ENCODE measurements at regions not wholly inside any gene's neighbourhood (a gene's known extent, or its start where the extent isn't known, plus 50 kb on each side); places are given as distances from the start of the nearest gene placed in this dataset.

DNA sequence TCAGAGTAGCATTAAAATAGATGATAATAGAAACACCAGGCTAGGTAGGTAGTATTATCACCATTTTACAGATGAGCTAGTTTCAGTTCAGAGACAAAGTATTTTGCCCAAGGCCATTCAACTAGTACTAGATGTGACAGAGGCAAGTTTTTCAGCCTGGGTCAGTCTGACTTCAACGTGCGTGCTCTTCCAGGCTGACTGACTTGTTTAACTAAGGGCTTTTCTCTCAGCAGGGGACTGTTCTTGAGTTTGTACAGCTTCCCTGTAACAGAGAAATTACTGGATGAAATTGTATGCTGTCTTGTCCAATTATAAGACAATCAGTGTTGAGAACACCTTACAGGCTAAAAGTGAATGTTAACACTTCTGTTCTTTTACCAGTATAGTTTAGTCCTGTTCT lies 333.5 kb upstream of the MAN1A1 start:
- Histone ChIP-seq H3K27ac (ENCODE audit: poor library complexity, severe bottlenecking) (no peak overlapping the region), H3K27me3 (ENCODE audit: insufficient read depth, poor library complexity, severe bottlenecking) (no peaks in the 10 kb centered on the region), H3K9me3 (ENCODE audit: severe bottlenecking) (no peaks in the 10 kb centered on the region), H3K36me3 (ENCODE audit: low read depth) (no peaks in the 10 kb centered on the region), H3K4me1 (ENCODE audit: insufficient read depth, poor library complexity, severe bottlenecking) (no peaks in the 10 kb centered on the region), H3K4me3 (ENCODE audit: severe bottlenecking) (no peak overlapping the region)
- TF ChIP-seq, protein P1, sequence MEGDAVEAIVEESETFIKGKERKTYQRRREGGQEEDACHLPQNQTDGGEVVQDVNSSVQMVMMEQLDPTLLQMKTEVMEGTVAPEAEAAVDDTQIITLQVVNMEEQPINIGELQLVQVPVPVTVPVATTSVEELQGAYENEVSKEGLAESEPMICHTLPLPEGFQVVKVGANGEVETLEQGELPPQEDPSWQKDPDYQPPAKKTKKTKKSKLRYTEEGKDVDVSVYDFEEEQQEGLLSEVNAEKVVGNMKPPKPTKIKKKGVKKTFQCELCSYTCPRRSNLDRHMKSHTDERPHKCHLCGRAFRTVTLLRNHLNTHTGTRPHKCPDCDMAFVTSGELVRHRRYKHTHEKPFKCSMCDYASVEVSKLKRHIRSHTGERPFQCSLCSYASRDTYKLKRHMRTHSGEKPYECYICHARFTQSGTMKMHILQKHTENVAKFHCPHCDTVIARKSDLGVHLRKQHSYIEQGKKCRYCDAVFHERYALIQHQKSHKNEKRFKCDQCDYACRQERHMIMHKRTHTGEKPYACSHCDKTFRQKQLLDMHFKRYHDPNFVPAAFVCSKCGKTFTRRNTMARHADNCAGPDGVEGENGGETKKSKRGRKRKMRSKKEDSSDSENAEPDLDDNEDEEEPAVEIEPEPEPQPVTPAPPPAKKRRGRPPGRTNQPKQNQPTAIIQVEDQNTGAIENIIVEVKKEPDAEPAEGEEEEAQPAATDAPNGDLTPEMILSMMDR (IDR thresholded peaks at IDR 0.05; ENCODE audit: poor library complexity, severe bottlenecking), result no peak
- ATAC-seq (ENCODE audit: low read depth) (no peak), DNase-seq (ENCODE audit: low spot score) (no peak)

DNA sequence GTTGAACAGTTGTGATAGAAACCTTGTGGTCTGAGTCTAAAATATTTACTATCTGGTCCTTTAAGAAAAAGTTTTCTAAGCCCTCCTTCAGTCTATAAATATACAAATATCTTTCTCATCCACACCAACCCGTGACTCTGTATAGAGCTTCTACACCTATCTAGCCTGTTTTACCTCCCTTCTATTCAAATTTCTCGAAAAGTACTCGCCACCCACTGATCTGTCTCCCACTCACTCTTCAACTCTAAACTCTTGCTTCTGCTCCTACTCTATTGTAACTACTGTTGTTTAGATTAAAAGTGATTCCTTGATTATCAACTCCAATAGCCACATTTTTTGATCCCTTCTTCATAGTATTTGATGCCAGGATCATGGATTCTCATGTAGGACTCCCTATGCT lies 329.4 kb upstream of the MAN1A1 start:
- TF ChIP-seq, protein P1 (IDR thresholded peaks at IDR 0.05; ENCODE audit: poor library complexity, severe bottlenecking), result no peak
- ATAC-seq (ENCODE audit: low read depth), result no peak
- no peaks in the 10 kb centered on the region for H3K36me3 ChIP-seq (ENCODE audit: low read depth)
- no peak overlapping the region for H3K4me3 ChIP-seq (ENCODE audit: severe bottlenecking)
- no peaks in the 10 kb centered on the region for H3K27me3 ChIP-seq (ENCODE audit: insufficient read depth, poor library complexity, severe bottlenecking)
- DNase-seq (ENCODE audit: low spot score), result no peak
- H3K27ac ChIP-seq (ENCODE audit: poor library complexity, severe bottlenecking), result no peak overlapping the region
- H3K4me1 ChIP-seq (ENCODE audit: insufficient read depth, poor library complexity, severe bottlenecking), result no peaks in the 10 kb centered on the region
- H3K9me3 ChIP-seq (ENCODE audit: severe bottlenecking), result no peaks in the 10 kb centered on the region

DNA sequence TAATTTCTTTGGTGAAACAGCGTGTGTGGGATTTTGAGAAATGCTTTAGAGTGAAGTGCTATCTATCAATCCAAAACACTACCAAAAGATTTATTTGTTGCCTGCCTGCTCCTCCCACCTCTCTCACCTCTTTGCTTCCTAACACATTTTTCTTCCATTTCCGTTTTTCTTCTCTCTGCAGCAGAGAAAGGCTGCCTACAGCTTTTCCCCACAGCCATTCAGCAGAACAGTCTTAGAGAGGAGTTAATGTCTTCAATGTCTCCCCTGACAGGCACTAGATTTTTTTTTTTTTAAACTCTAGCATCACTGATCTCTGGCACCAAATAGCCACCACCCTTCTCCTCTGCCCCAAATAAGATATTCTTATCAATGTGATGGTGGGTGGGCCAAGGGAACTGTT lies 327.8 kb upstream of the MAN1A1 start:
- no peak overlapping the region for H3K27ac ChIP-seq (ENCODE audit: poor library complexity, severe bottlenecking)
- no peak for ATAC-seq (ENCODE audit: low read depth)
- H3K36me3 ChIP-seq (ENCODE audit: low read depth), result no peaks in the 10 kb centered on the region
- no peaks in the 10 kb centered on the region for H3K4me1 ChIP-seq (ENCODE audit: insufficient read depth, poor library complexity, severe bottlenecking)
- no peaks in the 10 kb centered on the region for H3K9me3 ChIP-seq (ENCODE audit: severe bottlenecking)
- no peak overlapping the region for H3K4me3 ChIP-seq (ENCODE audit: severe bottlenecking)
- TF ChIP-seq, protein P1 (IDR thresholded peaks at IDR 0.05; ENCODE audit: poor library complexity, severe bottlenecking), result no peak
- DNase-seq (ENCODE audit: low spot score), result no peak
- H3K27me3 ChIP-seq (ENCODE audit: insufficient read depth, poor library complexity, severe bottlenecking), result no peaks in the 10 kb centered on the region

DNA sequence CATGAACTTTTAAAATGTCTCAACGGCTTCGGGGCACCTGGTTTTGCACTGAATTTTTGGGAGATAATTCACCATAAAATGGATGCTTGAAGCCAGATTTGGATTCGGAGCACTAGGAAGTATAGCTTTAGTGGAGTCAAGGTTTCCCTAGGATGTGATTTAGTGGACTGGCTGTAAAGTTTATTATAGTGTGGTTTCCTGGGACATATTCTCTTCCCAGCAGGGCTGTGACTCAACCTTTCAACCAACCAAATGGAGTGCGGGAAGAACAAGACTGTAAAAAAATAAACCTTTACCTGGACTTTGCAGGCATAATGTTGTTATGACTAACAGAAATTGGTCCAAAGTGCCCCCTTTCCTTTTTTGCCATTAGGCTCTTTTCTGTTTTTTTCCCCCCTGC lies 327.4 kb upstream of the MAN1A1 start:
- no peaks in the 10 kb centered on the region for H3K27me3 ChIP-seq (ENCODE audit: insufficient read depth, poor library complexity, severe bottlenecking)
- H3K27ac ChIP-seq (ENCODE audit: poor library complexity, severe bottlenecking), result no peak overlapping the region
- ATAC-seq (ENCODE audit: low read depth), result no peak
- TF ChIP-seq, protein P1 (IDR thresholded peaks at IDR 0.05; ENCODE audit: poor library complexity, severe bottlenecking), result no peak
- no peak overlapping the region for H3K4me3 ChIP-seq (ENCODE audit: severe bottlenecking)
- no peaks in the 10 kb centered on the region for H3K36me3 ChIP-seq (ENCODE audit: low read depth)
- H3K4me1 ChIP-seq (ENCODE audit: insufficient read depth, poor library complexity, severe bottlenecking), result no peaks in the 10 kb centered on the region
- H3K9me3 ChIP-seq (ENCODE audit: severe bottlenecking), result no peaks in the 10 kb centered on the region
- DNase-seq (ENCODE audit: low spot score), result no peak

DNA sequence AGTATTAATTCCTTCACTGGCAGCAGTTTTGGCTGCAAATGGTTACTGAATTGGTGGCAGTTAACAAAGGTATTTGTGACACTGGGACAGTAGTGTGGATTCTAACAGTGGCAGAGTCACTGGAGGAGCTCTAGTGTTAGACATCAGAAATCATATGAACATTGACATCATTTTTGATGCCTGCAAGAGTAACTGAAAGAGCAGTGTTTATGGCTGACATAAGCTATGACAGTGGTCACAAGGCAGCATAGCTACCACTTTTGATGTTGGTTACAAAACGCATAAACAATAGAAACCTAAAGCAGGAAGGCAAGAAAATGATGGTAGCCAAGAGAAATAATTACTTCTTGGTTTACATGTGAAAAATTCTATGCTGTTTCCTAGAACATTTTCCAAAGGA lies 326.7 kb upstream of the MAN1A1 start:
- DNase-seq (ENCODE audit: low spot score) (no peak), ATAC-seq (ENCODE audit: low read depth) (no peak)
- Histone ChIP-seq H3K9me3 (ENCODE audit: severe bottlenecking) (no peaks in the 10 kb centered on the region), H3K36me3 (ENCODE audit: low read depth) (no peaks in the 10 kb centered on the region), H3K27me3 (ENCODE audit: insufficient read depth, poor library complexity, severe bottlenecking) (no peaks in the 10 kb centered on the region), H3K4me3 (ENCODE audit: severe bottlenecking) (no peak overlapping the region), H3K4me1 (ENCODE audit: insufficient read depth, poor library complexity, severe bottlenecking) (no peaks in the 10 kb centered on the region), H3K27ac (ENCODE audit: poor library complexity, severe bottlenecking) (no peak overlapping the region)
- TF ChIP-seq, protein P1 (IDR thresholded peaks at IDR 0.05; ENCODE audit: poor library complexity, severe bottlenecking), result no peak
